Anterior cingulate cortex (tissue), 58 donors: ENCODE measurements at regions not wholly inside any gene's neighbourhood (a gene's known extent, or its start where the extent isn't known, plus 50 kb on each side); places are given as distances from the start of the nearest gene placed in this dataset.
"Not testable (repeated sequence)": the region's sequence is repeated elsewhere in the genome, so short reads cannot be mapped to it uniquely, and the experiment has no call there.

Source experiments
- DNase-seq, 58 donors: peaks; one replicate each; lab custom pipeline; 2025; lab: John Stamatoyannopoulos, UW

DNA sequence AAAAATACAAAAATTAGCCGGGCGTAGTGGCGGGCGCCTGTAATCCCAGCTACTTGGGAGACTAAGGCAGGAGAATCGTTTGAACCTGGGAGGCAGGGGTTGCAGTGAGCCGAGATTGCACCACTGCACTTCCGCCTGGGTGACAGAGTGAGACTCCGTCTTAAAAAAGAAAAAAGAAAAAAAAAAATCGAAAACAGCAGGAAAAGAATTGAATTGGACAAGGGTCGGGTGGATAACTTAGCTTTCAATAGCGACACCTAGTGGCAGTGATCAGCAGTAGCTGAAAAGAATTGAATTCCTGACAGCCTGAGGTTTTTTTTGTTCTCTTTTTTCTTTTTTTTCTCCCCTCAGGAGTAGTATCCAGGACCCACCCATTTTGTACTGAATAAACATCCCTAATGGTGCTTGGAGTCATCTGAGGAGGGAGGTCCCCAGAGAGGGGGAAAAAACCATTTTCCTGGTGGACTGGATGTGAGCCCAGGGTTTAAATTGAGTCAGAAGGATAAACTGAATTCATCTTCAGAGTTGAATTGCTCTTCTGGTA lies 55.1 kb downstream of the CYCS start:
- DNase-seq, result peak in 26 of 58 donors; percentile 3 to 55 (median 23)

GRCh38 chr7:25068502-25069213 lies 56.4 kb downstream of the CYCS start:
- peak in 1 of 58 donors; percentile 2 for DNase-seq

- no peak for DNase-seq
Observed at GRCh38 chr7:25067726-25068501, 57.1 kb downstream of the CYCS start.

GRCh38 chr7:25066253-25066652 lies 58.8 kb downstream of the CYCS start:
- DNase-seq, result no peak

DNA sequence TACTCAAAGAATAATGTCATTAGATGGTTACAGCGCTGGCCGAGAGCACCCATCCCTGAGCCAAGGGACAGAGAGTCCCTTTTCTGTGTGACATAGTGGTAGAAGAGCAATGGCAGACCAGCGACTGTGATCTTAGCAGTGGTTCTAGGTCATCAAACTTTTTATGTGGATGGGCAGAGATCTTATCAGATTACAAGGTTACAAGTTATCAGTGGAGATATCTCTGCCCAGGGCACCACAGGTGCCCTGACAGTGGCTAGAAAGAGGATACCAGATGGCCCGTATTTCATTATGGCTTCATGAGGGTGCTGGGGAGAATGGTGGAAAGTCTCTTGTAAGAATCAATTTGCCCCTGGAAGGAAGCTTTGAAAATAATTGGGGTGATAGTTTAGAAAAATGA lies 62.7 kb downstream of the CYCS start:
- DNase-seq, result no peak

- peak in 1 of 58 donors; percentile 5 for DNase-seq
Observed at GRCh38 chr7:25060487-25061055, 64.5 kb downstream of the CYCS start.

DNA sequence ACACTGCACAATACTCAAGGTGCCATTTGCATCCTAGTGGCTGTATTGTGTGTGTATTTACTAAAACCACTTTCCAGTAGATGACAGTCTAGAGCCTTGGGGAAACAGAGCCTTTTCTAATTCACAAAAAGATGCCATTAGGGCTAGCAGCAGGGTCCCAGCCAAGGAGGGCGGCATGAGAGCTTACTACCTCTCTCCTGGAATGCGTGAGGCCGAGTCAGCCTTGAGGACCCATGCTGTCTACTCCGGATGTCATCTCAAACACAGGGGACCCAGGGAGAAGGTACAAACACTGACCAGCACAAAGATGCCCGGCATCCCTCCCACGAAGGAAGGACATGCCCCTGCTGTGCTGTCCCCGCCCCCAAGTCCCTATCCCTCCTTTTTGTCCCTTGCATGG lies 65.5 kb downstream of the CYCS start:
- DNase-seq, result no peak

DNA sequence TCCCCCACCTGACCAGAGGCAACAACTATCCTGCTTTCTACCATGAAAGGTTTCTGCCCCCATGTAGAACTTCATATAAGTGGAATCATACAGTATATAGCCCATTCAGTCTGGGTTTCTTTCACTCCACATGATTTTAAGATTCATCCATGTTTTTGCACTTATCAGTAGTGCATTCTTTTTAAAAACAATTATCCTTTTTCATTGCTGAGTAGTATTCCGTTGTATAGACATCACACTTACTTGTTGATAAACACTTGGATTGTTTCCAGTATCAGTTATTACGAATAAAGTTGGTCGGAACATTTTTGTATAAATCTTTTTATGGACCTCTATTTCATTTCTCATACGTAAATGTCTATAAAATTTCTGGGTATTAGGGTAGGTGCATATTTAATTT lies 68.7 kb downstream of the CYCS start:
- no peak for DNase-seq

DNA sequence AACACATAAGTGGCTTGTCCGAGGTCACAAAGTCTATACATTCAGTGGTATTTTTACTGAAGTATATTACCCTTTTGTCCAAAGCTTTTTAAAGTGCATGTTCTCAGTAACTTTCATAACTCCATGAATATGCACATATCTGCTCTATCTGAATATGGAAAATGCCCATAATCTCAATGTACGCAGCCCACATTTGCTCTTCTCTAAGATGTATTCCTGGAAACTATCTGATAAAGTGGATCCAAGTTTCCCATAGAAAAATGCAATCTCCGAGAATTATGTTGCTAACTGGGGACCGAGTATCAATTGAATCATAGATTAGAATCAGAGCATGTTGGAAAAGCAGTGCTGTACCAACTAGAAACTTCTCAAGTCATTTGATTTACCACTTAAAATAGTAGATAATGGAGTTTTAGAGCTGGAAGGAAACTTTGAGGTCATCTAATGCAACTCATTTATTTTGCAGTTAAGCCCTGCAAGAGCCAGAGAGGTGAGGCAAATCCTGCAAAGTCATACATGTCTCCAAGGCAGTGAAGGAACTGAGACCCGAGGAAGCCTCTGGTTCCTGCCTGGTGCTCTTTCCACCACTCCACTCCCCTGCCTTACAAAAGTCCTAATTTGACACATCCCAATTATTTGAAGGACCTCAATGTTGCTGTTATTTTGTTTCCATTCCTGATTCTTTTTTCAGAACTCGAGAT lies 69.4 kb downstream of the CYCS start:
- no peak for DNase-seq

- DNase-seq, result peak in 14 of 58 donors; percentile 3 to 35 (median 7)
Observed at GRCh38 chr7:25054819-25055519, 70.1 kb downstream of the CYCS start.

- no peak for DNase-seq
Observed at GRCh38 chr7:25050223-25050622, 70.2 kb upstream of the OSBPL3 start.

GRCh38 chr7:25048444-25048834 lies 68.5 kb upstream of the OSBPL3 start:
- DNase-seq, result no peak

DNA sequence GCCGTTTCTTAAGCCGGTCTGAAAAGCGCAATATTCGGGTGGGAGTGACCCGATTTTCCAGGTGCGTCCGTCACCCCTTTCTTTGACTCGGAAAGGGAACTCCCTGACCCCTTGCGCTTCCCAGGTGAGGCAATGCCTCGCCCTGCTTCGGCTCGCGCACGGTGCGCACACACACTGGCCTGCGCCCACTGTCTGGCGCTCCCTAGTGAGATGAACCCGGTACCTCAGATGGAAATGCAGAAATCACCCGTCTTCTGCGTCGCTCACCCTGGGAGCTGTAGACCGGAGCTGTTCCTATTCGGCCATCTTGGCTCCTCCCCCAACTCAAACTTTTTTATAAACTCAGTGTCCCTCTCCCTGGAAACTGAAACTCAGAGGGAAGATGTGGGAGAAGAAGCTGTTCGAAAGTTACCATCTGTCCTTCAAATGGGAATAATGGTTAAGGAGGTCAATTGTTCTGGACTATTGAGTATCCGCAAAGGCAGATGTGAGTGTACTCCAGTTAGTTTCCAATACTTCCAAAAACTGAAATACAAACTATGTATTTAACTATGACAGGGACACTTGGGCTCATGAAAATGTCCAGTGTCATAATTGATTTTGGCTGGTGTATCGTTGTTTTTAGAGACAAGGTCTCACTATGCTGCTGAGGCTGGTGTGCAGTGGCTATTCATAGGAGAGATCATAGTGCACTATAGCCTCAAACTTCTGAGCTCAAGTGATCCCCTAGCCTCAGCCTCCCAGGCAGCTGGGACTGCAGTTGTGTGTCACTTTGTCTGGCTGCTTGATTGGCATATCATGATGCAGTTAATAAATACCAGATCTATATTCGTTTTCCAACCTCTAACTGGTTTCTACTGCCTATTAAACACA lies 67.8 kb upstream of the OSBPL3 start:
- DNase-seq, result not testable (repeated sequence)

GRCh38 chr7:25037325-25037724 lies 57.3 kb upstream of the OSBPL3 start:
- DNase-seq, result no peak

GRCh38 chr7:25035274-25035673 lies 55.3 kb upstream of the OSBPL3 start:
- no peak for DNase-seq

DNA sequence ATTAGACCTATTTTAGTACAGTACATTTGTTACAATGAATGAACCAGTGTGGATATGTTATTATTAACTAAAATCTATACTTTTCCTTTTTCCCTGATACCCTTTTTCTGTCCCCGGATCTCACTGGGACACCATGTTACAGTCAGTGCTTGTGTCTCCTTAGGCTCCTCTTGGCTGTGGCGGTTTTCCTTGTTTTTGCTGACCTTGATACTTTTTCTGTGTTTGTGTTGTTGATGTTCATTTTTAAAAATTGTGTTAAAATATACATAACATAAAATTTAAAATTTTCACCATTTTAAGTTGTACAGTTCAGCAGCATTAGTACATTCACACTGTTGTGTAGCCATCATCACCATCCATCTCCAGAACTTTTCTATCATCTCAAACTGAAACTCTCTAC lies 54.2 kb upstream of the OSBPL3 start:
- no peak for DNase-seq

- DNase-seq, result no peak
Observed at GRCh38 chr7:25032774-25033743, 53.1 kb upstream of the OSBPL3 start.

DNA sequence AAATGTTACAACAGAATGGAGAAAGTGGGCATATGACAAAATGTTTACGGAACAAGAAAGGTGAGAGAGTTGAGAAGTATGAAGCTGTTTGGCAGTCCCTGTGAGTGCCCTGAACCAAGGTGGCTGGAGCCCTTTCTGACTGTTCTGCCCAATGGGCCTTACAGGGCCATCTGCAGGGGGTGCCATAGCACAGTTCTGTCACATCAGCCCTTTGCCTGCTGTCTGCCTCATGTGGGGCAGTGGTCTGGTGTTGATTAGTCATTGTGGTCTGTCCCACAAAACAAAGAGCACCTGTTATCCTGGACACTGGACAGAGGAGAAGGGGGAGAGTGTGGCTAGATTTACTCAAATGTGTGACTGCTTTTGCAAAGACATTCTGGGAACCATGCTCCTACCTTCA lies 51.5 kb upstream of the OSBPL3 start:
- DNase-seq, result no peak
